H9 (cell line): ENCODE measurements at regions not wholly inside any gene's neighbourhood (a gene's known extent, or its start where the extent isn't known, plus 50 kb on each side); places are given as distances from the start of the nearest gene placed in this dataset.

Experiments used
- DNase-seq: peaks from one replicate; pipeline ENCODE4 v3.0.0-alpha.2; 2017
- H2AFZ ChIP-seq: one replicate; pipeline ENCODE4 v1.6.1; 2013; ENCODE audit warnings: mild to moderate bottlenecking, low read length, control low read depth, moderate library complexity
- H2AK5ac ChIP-seq: 2 replicates; pipeline ENCODE4 v1.6.1; 2013; ENCODE audit warnings: low read length, control low read depth, mixed read lengths; ENCODE audit not compliant: insufficient read length
- H2BK120ac ChIP-seq: one replicate; pipeline ENCODE4 v1.6.1; 2013; ENCODE audit warnings: low read depth, mild to moderate bottlenecking, low read length, control low read depth, inconsistent platforms; ENCODE audit not compliant: poor library complexity, severe bottlenecking
- H2BK12ac ChIP-seq: 2 replicates; pipeline ENCODE4 v1.6.1; 2013; ENCODE audit warnings: low read length, control low read depth, mixed read lengths, low read depth; ENCODE audit not compliant: insufficient read length
- H2BK15ac ChIP-seq: 2 replicates; pipeline ENCODE4 v1.6.1; 2013; ENCODE audit warnings: low read depth, low read length, control low read depth
- H2BK20ac ChIP-seq: one replicate; pipeline ENCODE4 v1.6.1; 2013; ENCODE audit warnings: low read depth, mild to moderate bottlenecking, low read length, control low read depth, inconsistent platforms; ENCODE audit not compliant: poor library complexity, severe bottlenecking
- H2BK5ac ChIP-seq: 2 replicates; pipeline ENCODE4 v1.6.1; 2013; ENCODE audit warnings: low read length, control low read depth, mixed read lengths; ENCODE audit not compliant: insufficient read length
- H3K14ac ChIP-seq: 2 replicates; pipeline ENCODE4 v1.6.1; 2013; ENCODE audit warnings: low read length, control low read depth; ENCODE audit not compliant: insufficient read depth
- H3K18ac ChIP-seq: 2 replicates; pipeline ENCODE4 v1.6.1; 2013; ENCODE audit warnings: low read depth, mild to moderate bottlenecking, mixed read lengths, low read length, control low read depth; ENCODE audit not compliant: insufficient read length
- H3K23ac ChIP-seq: 2 replicates; pipeline ENCODE4 v1.6.1; 2013; ENCODE audit warnings: low read length, control low read depth, mixed read lengths, low read depth; ENCODE audit not compliant: insufficient read length
- H3K23me2 ChIP-seq: 2 replicates; pipeline ENCODE4 v1.6.1; 2013; ENCODE audit warnings: low read depth, mild to moderate bottlenecking, mixed read lengths, low read length, control low read depth; ENCODE audit not compliant: insufficient read length, poor library complexity, severe bottlenecking
- H3K27ac ChIP-seq: 2 replicates; pipeline ENCODE4 v1.5.1; 2013; ENCODE audit warnings: low read length, control low read depth, mixed read lengths, low read depth; ENCODE audit not compliant: insufficient read length
- H3K27me3 ChIP-seq: 2 replicates; pipeline ENCODE4 v1.6.1; 2013; ENCODE audit warnings: low read length, control low read depth, inconsistent platforms; ENCODE audit not compliant: insufficient read depth
- H3K4ac ChIP-seq: 2 replicates; pipeline ENCODE4 v1.6.1; 2013; ENCODE audit warnings: low read depth, mild to moderate bottlenecking, control low read depth, inconsistent platforms, low read length, moderate library complexity
- H3K4me1 ChIP-seq: 2 replicates; pipeline ENCODE4 v1.6.1; 2013; ENCODE audit warnings: low read length, control low read depth, inconsistent platforms; ENCODE audit not compliant: insufficient read depth
- H3K4me2 ChIP-seq: 2 replicates; pipeline ENCODE4 v1.6.1; 2013; ENCODE audit warnings: low read length, control low read depth, mixed read lengths; ENCODE audit not compliant: insufficient read length, insufficient read depth
- H3K56ac ChIP-seq: 2 replicates; pipeline ENCODE4 v1.6.1; 2013; ENCODE audit warnings: low read depth, mild to moderate bottlenecking, mixed read lengths, low read length, control low read depth; ENCODE audit not compliant: insufficient read length
- H3K79me1 ChIP-seq: 2 replicates; pipeline ENCODE4 v1.6.1; 2013; ENCODE audit warnings: low read depth, mild to moderate bottlenecking, moderate library complexity, low read length, control low read depth, inconsistent platforms; ENCODE audit not compliant: insufficient read depth, poor library complexity, severe bottlenecking
- H3K79me2 ChIP-seq: 2 replicates; pipeline ENCODE4 v1.6.1; 2013; ENCODE audit warnings: low read length, control low read depth, inconsistent platforms; ENCODE audit not compliant: insufficient read depth
- H3K9ac ChIP-seq: 2 replicates; pipeline ENCODE4 v1.6.1; 2013; ENCODE audit warnings: low read length, control low read depth, mixed read lengths; ENCODE audit not compliant: insufficient read length; ENCODE audit errors: extremely low read depth
- H3K9me3 ChIP-seq: one replicate; pipeline ENCODE4 v1.6.1; 2013; ENCODE audit warnings: low read depth, low read length, inconsistent platforms; ENCODE audit not compliant: control insufficient read depth
- H3T11ph ChIP-seq: one replicate; pipeline ENCODE4 v1.6.1; 2013; ENCODE audit warnings: mild to moderate bottlenecking, low read length, control low read depth, inconsistent platforms
- H4K20me1 ChIP-seq: one replicate; pipeline ENCODE4 v1.6.1; 2013; ENCODE audit not compliant: control insufficient read depth, insufficient read length, insufficient read depth
- H4K5ac ChIP-seq: 2 replicates; pipeline ENCODE4 v1.6.1; 2013; ENCODE audit warnings: low read depth, mild to moderate bottlenecking, mixed read lengths, low read length, control low read depth; ENCODE audit not compliant: insufficient read length
- H4K8ac ChIP-seq: replicated peaks from 2 replicates; pipeline ENCODE4 v1.6.1; 2013; ENCODE audit warnings: low read length, control low read depth, mixed read lengths, low read depth; ENCODE audit not compliant: insufficient read length
- H4K91ac ChIP-seq: 2 replicates; pipeline ENCODE4 v1.6.1; 2013; ENCODE audit warnings: low read depth, mild to moderate bottlenecking, moderate library complexity, mixed read lengths, low read length, control low read depth; ENCODE audit not compliant: insufficient read length
- H3K27ac Mint-ChIP-seq, 3 experiments: 2 replicates in 2 of 3; 3 replicates in 1 of 3; pipeline ENCODE4 v1.8.0; 2020 to 2021; ENCODE audit warnings: mixed read lengths in 3 of 3, mild to moderate bottlenecking in 1 of 3, moderate library complexity in 1 of 3
- H3K27me3 Mint-ChIP-seq: 2 replicates; pipeline ENCODE4 v1.8.0; 2021; ENCODE audit warnings: low read depth, mild to moderate bottlenecking, moderate library complexity, mixed read lengths
- H3K36me3 Mint-ChIP-seq, 3 experiments: 2 replicates in 2 of 3; 3 replicates in 1 of 3; pipeline ENCODE4 v1.8.0; 2020 to 2021; ENCODE audit warnings: low read depth in 3 of 3, mixed read lengths in 3 of 3; ENCODE audit not compliant: insufficient read depth in 1 of 3
- H3K4me1 Mint-ChIP-seq, 2 experiments: 2 replicates each; pipeline ENCODE4 v1.8.0; 2020; ENCODE audit warnings: mixed read lengths in 2 of 2
- H3K4me3 Mint-ChIP-seq, 2 experiments: 2 replicates in 1 of 2; 3 replicates in 1 of 2; pipeline ENCODE4 v1.8.0; 2020 to 2021; ENCODE audit warnings: mild to moderate bottlenecking in 2 of 2, mixed read lengths in 2 of 2, moderate library complexity in 1 of 2
- H3K9me3 Mint-ChIP-seq, 2 experiments: 2 replicates in 1 of 2; 3 replicates in 1 of 2; pipeline ENCODE4 v1.8.0; 2020; ENCODE audit warnings: mild to moderate bottlenecking in 2 of 2, mixed read lengths in 2 of 2, moderate library complexity in 1 of 2
- WGBS: extraction: QIAGEN DNeasy Blood & Tissue Kit; methylation state at CpG from one replicate; pipeline ENCODE4 v1.1.7; 2013; ENCODE audit warnings: missing lambda C conversion rate, low lambda C conversion rate, mixed read lengths; ENCODE audit not compliant: insufficient read length; ENCODE audit errors: extremely low coverage; 5-methylcytosine and 5-hydroxymethylcytosine counted together
- TF ChIP-seq, protein P1 (sequence below): fragments of 200-600 bp; sonication (generic); conservative IDR thresholded peaks from 3 replicates; pipeline ENCODE4 v1.8.0; 2021; ENCODE audit warnings: antibody characterized with exemption, mild to moderate bottlenecking

DNA sequence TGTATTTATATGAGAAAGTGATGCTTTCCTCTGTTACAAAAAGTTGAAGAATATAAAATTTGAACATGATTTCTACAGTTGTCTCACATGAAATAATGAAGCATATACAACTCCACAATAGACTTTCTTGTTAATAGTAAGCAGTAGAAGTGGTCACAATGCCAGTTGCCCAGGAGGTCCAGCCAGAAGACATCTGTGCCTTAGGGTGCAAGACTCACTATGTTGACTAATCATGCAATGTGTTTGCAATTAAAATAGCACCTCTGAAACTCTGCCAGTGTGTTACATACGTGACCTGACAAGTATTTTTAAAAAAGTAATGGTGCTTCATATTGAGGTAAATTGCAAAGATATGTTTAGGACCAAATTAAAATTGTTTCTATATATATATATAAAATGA lies 547.2 kb downstream of the ETV1 start:
- Histone ChIP-seq H3K56ac (no peak overlapping the region), H3K79me1 (no peaks in the 10 kb centered on the region), H2AK5ac (no peak overlapping the region), H4K91ac (no peak overlapping the region), H2AFZ (no peak overlapping the region), H3K27me3 (no peaks in the 10 kb centered on the region), H2BK15ac (no peak overlapping the region), H3K23ac (no peak overlapping the region), H2BK5ac (no peak overlapping the region), H3K9ac (no peak overlapping the region), H3K14ac (no peak overlapping the region), H2BK12ac (no peak overlapping the region), H3K4ac (no peak overlapping the region), H2BK20ac (no peak overlapping the region), H3K9me3 (no peaks in the 10 kb centered on the region), H3T11ph (no peak overlapping the region), H4K8ac (no peak overlapping the region), H3K18ac (no peak overlapping the region), H4K5ac (no peak overlapping the region), H3K4me2 (no peak overlapping the region), H3K4me1 (no peaks in the 10 kb centered on the region), H3K27ac (no peak overlapping the region), H4K20me1 (no peaks in the 10 kb centered on the region), H3K23me2 (no peaks in the 10 kb centered on the region), H3K79me2 (no peaks in the 10 kb centered on the region), H2BK120ac (no peak overlapping the region)
- Mint-ChIP-seq H3K9me3 (no peaks in the 10 kb centered on the region), H3K4me1 (no peaks in the 10 kb centered on the region), H3K4me3 (no peak overlapping the region), H3K27me3 (no peaks in the 10 kb centered on the region), H3K27ac (no peak overlapping the region), H3K36me3 (no peaks in the 10 kb centered on the region)
- WGBS, result no CpG with 5 or more reads among the region's 1 CpG
- TF ChIP-seq, protein P1, sequence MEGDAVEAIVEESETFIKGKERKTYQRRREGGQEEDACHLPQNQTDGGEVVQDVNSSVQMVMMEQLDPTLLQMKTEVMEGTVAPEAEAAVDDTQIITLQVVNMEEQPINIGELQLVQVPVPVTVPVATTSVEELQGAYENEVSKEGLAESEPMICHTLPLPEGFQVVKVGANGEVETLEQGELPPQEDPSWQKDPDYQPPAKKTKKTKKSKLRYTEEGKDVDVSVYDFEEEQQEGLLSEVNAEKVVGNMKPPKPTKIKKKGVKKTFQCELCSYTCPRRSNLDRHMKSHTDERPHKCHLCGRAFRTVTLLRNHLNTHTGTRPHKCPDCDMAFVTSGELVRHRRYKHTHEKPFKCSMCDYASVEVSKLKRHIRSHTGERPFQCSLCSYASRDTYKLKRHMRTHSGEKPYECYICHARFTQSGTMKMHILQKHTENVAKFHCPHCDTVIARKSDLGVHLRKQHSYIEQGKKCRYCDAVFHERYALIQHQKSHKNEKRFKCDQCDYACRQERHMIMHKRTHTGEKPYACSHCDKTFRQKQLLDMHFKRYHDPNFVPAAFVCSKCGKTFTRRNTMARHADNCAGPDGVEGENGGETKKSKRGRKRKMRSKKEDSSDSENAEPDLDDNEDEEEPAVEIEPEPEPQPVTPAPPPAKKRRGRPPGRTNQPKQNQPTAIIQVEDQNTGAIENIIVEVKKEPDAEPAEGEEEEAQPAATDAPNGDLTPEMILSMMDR, result no peak
- DNase-seq, result no peak
